NB4 (cell line): ENCODE measurements at regions not wholly inside any gene's neighbourhood (a gene's known extent, or its start where the extent isn't known, plus 50 kb on each side); places are given as distances from the start of the nearest gene placed in this dataset.

Source experiments
- POLR2A ChIP-seq: IDR thresholded peaks from 2 replicates; pipeline ENCODE4 v1.6.1; 2011; ENCODE audit warnings: mild to moderate bottlenecking; ENCODE audit not compliant: insufficient read length; ENCODE audit errors: extremely low read depth
- TF ChIP-seq, protein P1 (sequence below): IDR thresholded peaks from one replicate; pipeline ENCODE4 v1.5.1; 2012; ENCODE audit warnings: low read depth, low read length

DNA sequence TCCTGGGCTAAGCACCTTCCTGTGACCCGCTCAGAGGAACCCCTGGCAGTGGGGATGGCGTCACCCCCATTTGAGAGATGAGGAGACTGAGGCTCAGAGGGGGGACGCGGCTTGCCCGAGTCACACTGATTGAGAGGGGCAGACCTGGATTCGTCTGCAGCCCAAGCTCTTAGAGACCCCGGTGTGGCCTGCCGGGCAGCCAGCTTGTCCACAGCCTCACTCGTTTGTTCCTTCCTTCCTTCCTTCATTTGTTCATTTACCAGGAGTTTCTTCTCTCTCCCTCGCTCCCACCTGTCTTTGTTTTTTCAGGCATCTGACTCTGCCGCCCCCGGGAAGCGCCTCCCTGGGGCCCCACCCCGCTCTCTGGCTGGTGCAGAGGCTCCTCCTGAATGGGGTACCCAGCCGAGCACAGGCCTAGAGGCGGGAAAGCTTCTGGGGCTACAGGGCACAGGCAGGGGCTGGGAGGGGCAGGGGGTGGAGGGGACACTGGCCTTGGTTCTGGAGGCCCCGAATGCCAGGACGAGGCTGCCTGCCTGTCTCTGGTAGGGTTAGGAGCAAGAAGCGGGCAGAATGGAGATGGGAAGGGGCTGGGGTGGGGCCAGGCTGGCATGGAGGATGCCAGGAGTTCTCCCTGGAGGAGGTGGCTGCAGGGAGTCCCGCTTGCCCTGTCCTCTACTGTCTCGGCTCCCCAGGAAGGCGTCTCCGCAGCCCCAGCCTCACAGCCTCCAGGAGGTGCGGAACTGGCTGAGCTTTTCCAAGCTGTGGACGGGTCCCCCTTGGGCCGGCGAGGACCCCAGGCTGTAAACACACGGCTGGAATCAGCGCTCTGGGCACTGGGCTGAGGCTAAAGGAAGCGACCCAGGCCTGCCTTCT is 91.6 kb downstream of the UNCX start:
- TF ChIP-seq, protein P1, sequence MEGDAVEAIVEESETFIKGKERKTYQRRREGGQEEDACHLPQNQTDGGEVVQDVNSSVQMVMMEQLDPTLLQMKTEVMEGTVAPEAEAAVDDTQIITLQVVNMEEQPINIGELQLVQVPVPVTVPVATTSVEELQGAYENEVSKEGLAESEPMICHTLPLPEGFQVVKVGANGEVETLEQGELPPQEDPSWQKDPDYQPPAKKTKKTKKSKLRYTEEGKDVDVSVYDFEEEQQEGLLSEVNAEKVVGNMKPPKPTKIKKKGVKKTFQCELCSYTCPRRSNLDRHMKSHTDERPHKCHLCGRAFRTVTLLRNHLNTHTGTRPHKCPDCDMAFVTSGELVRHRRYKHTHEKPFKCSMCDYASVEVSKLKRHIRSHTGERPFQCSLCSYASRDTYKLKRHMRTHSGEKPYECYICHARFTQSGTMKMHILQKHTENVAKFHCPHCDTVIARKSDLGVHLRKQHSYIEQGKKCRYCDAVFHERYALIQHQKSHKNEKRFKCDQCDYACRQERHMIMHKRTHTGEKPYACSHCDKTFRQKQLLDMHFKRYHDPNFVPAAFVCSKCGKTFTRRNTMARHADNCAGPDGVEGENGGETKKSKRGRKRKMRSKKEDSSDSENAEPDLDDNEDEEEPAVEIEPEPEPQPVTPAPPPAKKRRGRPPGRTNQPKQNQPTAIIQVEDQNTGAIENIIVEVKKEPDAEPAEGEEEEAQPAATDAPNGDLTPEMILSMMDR, result no peak
- no peak for TF ChIP-seq POLR2A
